LNCAP (cell line): ENCODE measurements at regions not wholly inside any gene's neighbourhood (a gene's known extent, or its start where the extent isn't known, plus 50 kb on each side); places are given as distances from the start of the nearest gene placed in this dataset.

Experiments
- CTCF ChIP-seq: fragments of 450-650 bp; IDR thresholded peaks from 2 replicates; pipeline ENCODE4 v1.5.1; 2017; ENCODE audit warnings: mild to moderate bottlenecking

GRCh38 chr1:29508458-29509107 lies 272.3 kb downstream of the PTPRU start:
- no peak for TF ChIP-seq CTCF

GRCh38 chr1:29506678-29507225 lies 270.4 kb downstream of the PTPRU start:
- TF ChIP-seq CTCF: no peak

- TF ChIP-seq CTCF: no peak
Observed at GRCh38 chr1:29505532-29506220, 269.4 kb downstream of the PTPRU start.

- no peak for TF ChIP-seq CTCF
Observed at GRCh38 chr1:29504709-29505410, 268.5 kb downstream of the PTPRU start.

GRCh38 chr1:29504196-29504595 lies 267.9 kb downstream of the PTPRU start:
- TF ChIP-seq CTCF: no peak

- TF ChIP-seq CTCF: no peak
Observed at GRCh38 chr1:29502911-29503840, 266.9 kb downstream of the PTPRU start.
